ENCODE measurements at regions not wholly inside any gene's neighbourhood (a gene's known extent, or its start where the extent isn't known, plus 50 kb on each side); places are given as distances from the start of the nearest gene placed in this dataset.

DNA sequence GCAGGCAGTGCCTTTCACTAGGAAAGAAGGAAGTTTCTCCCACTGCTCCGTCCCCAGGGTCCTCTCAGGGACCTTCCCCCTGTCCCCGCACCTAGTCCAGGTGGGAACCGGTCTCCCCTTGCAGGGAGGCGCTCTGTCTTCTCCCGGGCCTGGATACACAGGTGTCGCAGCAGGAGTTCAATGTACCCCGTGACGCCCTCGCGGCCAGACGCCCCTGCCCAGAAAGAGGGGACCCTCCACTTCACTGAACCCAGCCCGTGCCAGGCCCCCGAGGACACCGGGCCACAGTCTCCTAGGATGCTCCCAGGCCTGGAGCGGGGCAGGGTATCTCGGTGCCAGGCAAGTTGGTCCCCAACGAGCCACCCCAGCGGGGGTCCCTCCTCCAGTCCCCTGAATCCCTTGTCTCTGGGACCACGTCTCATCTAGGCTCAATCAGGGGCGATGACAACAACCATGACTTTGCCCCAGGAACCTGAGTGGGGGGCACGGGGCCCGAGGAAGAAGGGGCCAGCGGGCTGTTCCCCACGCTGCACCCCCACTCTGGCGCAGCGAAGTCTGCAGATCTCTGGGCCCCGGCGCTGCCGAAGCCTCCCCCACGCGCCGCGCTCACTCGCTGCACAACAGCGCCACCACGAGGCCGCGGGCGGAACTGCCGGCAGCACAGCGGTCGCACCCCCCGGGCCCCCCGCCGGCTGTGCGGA, 103.0 kb downstream of the EDN3 start:
- in situ Hi-C loops (cut with HindIII; ENCODE audit: low sequenced_read_pairs), result no loop called here

DNA sequence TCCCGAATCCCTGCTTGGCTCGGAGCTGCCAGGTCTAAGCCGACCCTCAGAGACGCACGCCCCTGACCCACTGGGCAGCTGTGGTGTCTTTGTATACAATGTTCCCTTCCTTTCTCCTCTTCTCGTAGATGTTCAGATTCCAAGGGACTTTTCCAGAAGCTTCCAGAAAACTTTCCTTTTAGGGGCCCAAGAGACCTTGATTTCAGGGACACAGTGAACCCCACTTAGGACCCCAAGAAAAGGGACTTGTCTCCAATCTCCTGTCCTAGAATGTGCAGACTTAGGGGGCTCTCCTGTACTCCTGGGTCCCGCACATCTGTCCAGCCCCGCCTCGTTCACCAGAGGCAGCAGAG, 103.5 kb downstream of the EDN3 start:
- in situ Hi-C loops (cut with HindIII; ENCODE audit: low sequenced_read_pairs), result no loop called here

DNA sequence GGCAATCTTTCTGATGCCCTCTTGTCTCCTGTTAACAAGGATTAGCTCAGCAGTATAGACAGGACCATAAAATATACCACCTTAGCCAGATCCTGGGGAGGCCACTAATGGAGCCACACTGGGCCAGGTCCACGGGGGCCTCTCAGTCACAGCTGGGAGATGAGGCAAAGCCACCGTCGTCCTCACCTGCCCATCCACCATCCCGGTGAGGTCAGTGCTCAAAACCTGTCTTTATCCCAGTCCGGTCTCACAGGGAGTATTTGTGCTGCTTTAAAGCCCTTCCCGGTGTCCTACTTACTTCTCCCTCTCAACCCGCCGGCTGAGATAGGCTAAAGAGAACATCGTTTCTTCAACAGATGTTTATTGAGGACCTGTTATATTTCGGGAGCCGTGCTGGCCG, 104.3 kb downstream of the EDN3 start:
- in situ Hi-C loops (cut with HindIII; ENCODE audit: low sequenced_read_pairs), result no loop called here

DNA sequence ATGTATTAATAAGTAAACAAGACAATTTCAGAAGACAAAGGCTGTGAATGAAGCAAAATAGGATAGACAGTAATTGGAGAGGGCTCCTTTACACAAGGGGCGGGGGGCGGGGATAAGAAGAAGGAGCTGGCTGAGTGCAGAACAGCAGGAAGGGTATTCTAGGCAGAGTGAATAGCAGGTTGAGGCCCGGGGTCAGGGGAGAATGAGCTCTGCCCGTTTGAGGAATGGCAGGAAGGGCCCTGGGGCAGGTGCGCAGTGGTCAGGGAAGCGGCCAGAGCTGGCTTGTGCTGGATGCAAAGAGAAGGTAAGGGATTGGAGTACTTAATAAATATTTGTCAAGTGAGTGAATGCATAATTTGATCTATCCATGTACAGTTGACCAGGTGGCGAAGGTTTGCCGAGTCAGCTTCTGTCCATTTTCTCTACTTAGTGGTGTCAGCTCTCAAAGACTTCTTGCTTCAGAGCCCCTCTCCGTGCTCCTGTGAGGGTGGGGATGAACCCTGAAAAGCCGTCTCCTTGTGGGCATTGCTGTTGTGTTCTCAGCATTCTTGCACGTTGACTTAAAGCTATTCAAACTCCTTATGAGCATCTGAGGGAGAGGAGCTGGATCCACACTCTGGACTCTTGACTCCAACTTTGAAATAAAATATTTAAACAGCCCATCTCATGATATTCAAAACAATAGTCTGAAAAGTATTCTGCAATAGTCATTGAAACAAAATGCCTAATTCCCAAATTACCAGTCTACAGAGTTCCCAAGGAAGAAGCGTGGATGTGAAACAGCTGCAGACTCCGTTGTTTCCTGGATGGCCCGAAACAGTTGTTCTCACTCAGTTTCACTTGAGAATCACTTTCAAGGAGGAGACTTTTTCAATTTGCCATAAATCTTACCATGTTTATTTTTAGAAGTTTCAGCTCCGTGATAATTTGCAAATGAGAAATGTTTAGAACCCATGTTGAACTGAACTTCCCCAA, 105.1 kb downstream of the EDN3 start:
- in situ Hi-C loops (cut with HindIII; ENCODE audit: low sequenced_read_pairs), result no loop called here

DNA sequence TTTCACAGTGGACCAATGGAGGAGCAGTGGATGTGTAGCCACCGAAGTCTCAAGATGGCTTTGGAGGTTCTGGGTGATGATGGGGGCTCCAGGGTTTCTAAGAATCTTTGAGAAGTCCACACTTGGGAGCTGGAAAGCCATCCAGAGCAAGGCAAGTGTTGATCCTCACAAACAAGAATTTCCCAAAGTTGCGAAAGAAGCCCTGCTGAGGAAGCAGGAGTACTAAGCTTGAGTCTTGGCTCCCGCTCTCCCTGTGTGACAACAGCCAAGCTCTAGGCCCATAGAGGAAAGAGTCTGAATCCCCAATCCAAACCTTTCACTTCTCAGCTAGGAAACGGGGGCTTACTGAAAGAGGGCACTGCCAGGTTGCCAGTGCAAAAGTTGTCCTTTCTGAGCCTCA, 106.0 kb downstream of the EDN3 start:
- in situ Hi-C loops (cut with HindIII; ENCODE audit: low sequenced_read_pairs), result no loop called here

DNA sequence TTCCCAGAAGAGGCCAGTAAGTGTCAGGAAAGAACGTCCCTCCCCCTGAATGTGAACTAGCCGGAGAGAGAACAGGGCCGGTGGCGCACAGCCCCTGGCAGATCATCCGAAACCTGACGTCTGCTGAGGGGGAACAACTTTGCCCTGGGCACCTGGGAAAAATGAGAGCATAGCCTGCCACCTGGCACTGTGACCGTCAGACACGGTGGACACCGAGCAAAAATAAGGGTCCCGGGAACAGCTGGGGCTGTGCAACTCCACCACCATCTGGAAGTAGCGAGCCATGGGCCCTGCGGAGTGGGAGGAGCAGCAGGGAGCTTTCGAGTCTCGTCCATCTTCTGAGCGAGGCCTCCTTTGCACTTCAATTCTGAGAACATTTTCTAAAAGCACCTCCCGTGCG, 110.8 kb downstream of the EDN3 start:
- in situ Hi-C loops (cut with HindIII; ENCODE audit: low sequenced_read_pairs), result loop anchor here (5.0 kb wide), 1 partner anchor 76 kb away; no protein-coding TSS in a partner anchor

DNA sequence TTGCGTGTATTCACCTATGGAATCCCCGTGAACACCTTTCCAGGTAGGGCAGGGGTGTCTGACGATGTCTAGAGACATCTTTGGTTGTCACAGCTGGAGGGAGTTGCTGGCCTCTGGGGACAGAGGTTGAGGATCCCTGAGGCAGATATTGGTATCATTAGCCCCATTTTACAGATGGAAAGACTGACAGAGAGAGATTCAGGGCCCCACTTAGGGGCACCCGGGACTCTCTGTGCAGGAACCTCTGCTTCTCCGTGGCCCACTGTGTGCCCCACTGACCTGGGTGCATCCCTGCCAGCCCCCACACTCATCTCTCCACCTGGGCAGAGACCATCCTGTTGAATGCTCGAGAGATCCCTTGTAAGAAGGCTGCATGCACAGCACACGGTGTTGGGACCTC, 111.2 kb downstream of the EDN3 start:
- in situ Hi-C loops (cut with HindIII; ENCODE audit: low sequenced_read_pairs), result loop anchor here (5.0 kb wide), 1 partner anchor 76 kb away; no protein-coding TSS in a partner anchor

DNA sequence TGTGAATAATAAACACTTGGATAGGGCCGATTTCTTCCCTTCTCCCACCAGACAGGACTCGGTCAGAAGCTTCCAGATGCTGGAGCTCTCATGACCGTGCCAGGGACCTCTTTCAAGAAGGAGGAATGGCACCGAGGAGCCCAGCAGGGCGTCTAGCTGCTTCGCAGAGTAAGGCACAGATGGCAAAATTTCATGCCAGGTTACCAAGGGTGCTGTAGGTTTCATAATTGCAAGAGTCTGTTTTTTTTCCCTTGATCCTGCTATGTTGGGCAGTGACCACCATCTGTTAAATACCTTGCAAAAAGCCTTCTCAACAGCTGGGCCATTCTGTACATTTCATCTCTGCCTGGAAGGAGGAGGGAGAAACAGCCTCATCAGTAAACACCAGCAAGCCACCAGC, 111.8 kb downstream of the EDN3 start:
- in situ Hi-C loops (cut with HindIII; ENCODE audit: low sequenced_read_pairs), result loop anchor here (5.0 kb wide), 1 partner anchor 75 kb away; no protein-coding TSS in a partner anchor

DNA sequence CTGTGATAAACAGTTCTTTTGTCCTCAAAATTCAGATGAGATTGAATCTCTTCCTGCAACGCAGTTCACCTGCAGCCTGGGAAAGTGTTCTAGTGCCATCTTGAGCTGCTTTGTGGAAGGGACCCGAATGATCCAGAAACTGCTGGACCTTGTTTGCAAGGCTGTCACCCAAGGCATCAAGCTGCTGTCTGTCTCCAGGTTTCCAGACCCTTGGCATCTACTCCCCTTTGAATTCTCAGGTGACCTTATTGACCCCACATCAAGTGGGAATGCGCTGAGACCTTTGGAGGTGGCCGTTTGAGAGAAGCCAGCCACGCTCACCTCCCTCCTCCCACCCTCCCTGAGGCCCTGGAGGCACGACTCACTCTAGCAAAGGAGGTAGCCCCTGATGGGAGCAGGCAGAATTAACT, 112.5 kb downstream of the EDN3 start:
- in situ Hi-C loops (cut with HindIII; ENCODE audit: low sequenced_read_pairs), result loop anchor here (5.0 kb wide), 1 partner anchor 74 kb away; no protein-coding TSS in a partner anchor

DNA sequence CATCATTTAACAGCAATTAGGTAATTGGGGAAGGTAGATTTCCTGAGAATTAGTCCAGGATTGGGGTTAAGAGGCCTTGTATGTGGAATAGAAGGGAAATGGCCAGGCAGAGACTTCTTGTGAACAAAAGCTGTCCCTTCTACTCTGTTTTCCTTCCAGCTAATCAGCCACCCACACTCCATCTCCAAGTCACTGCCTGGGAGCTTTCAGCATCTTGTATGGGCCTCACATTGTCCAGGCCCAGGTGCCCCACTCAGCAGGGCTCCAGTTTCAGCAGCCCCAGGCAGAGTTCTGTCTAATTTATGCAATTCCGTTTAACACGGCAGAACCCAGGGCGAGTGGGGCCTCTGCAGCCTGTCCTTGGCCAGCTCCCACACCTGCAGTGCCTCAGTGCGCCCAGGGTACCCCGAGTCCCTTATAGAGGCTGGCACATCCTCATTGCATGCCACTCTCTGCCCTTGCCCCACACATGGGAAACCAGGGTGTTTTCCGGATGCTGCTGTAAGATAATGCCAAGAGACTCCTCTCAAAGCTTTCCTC, 113.0 kb downstream of the EDN3 start:
- in situ Hi-C loops (cut with HindIII; ENCODE audit: low sequenced_read_pairs), result loop anchor here (5.0 kb wide), 1 partner anchor 74 kb away; no protein-coding TSS in a partner anchor

DNA sequence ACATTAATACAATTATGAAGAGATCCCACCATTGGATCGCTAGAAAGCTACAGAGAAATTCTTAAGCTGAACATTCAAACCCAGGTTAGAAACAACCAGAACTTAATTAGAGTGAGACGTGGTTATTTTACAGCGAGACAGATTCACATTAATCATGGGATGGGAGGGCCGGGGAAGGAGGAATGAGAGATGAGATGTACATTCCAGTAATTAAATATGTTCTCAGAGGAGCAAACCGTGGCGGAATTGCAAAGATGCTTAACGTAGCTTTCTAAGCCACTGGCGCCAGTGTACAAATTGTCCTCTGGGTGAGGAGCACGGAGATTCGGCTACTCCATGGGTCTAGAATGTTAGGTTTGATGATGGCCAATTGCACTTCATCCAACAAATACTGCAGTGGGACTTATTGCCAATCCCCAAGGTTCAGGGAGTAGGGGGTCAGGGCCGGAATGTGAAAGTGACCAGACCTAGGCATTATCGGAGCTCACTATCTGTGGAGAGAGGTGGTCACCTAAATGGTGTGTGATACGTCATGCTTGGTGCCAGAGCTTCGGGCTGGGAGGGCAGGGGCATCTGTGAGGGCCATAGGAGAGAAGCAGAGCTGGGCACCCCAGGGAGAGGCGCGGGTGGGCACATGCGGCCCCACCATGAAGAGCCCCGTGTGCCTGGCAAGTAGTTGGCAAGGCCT, 114.7 kb downstream of the EDN3 start:
- in situ Hi-C loops (cut with HindIII; ENCODE audit: low sequenced_read_pairs), result loop anchor here (5.0 kb wide), 1 partner anchor 72 kb away; no protein-coding TSS in a partner anchor

DNA sequence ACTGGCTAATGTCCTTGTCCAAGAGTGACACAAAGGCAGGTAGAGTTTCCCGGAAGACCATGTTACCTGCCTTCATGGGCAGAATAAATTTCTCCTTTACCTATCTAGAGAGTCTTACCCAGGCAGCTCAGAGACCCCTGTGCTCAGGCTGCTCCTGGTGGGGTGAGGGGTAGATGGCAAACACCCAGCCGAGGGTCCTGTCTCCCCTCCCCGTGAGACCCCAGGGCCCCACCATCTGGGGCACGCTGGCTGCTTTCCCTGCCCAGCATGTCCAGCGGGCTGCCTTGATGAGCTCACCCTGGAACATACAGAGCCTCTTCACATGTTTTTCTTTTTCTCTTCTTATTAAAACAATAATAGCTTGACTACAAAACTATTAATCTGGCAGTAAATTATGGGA, 116.5 kb downstream of the EDN3 start:
- in situ Hi-C loops (cut with HindIII; ENCODE audit: low sequenced_read_pairs), result no loop called here

DNA sequence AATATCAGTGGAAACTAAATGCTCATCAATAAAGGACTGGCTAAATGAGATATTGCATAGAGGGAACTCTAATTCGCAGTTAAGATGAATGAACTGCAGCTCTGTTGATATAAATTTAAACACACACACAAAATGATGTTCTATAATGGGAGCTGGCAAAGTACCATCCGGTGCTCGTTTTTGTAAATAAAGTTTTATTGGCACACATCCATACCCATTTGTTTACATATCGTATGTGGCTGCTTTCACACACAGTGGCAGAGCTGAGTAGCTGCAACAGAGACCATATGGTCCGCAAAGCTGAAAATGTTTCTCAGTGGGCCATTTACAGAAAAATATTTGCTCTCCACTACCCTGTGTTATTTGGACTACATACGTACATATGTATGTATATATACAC, 120.7 kb downstream of the EDN3 start:
- in situ Hi-C loops (cut with HindIII; ENCODE audit: low sequenced_read_pairs), result no loop called here

DNA sequence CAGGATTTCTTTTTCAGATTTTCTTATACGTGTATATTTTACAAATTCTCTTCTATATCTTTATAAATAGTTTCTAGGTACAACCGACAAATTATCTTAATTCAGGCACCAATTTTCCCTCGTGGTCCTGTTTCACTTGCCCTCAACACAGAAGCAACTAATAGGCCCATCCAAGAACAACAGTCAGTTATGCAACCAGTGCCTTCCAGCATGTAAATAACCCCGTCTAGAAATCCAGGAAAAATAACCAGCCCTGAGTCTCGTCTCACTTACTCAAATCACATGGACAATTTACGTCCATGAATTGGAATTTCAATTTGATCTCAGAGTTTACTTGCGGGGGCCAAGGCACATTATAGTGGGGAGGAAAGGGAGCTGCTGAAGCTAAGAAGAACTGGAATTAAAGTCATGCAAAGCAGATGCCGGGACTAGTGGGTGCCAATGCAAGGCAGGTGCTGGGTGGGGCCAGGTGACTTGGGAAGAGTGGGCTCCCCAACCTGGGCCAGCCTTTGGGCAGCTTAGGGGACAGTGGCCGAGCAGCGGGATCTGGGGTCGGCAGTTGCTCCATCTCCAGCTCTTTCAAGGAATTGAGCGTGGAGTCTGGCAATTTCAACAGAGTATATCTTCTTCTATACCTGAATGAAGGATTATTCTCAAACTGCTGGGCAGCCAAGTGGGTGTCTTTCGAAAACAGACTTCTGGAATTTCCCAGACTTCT, 121.7 kb downstream of the EDN3 start:
- in situ Hi-C loops (cut with HindIII; ENCODE audit: low sequenced_read_pairs), result no loop called here

DNA sequence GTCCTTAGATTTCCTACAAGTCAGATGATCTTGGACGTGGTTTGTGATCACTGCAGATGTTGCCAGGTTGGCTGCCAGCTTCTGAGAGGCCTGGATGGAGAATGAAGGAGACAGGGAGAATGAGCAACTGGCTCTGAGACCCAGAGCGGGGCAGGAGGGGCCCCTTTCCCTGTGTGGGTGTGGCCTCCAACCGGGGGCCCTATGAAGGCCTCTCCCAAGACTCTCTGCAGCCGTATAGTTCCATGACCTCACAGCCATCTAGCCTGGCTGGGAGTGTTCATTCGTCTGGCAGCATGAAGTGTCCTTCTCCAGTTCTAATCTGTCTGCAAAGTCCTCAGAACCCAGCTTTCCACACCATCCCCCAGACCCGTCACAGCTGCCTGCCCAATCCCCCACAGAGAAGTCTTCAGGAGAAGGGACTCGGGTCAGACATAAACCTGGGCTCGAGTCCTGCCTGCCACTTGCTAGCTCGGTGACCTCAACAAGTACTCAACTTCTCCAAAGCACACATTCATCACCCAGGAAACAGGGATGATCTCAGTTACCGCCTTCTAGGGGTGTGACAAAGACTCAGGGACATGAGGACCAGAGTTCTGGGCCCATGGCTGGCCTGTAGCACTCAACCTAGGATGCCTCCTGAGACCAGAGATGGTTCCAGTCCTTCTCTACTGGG, 122.6 kb downstream of the EDN3 start:
- in situ Hi-C loops (cut with HindIII; ENCODE audit: low sequenced_read_pairs), result no loop called here

DNA sequence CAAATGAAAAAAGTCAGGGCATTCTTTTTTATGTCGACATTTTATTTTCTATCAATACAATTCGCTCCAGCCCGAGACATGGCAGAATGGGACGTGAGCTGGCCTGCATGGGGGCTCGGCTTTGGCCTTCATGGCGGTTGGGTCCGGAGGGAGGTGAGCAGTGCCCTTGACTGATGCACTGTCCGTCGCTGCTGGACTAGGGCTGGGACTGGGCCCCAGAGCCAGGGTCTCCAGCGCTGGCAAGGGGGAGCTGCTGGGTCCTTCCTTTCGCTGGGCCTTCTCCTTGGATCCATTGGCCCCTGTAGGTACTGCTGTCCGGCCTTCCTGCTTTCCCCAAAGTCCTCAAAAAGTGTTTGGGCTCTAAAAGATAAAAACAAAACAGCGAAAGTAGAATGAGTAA, 124.6 kb downstream of the EDN3 start:
- in situ Hi-C loops (cut with HindIII; ENCODE audit: low sequenced_read_pairs), result no loop called here

DNA sequence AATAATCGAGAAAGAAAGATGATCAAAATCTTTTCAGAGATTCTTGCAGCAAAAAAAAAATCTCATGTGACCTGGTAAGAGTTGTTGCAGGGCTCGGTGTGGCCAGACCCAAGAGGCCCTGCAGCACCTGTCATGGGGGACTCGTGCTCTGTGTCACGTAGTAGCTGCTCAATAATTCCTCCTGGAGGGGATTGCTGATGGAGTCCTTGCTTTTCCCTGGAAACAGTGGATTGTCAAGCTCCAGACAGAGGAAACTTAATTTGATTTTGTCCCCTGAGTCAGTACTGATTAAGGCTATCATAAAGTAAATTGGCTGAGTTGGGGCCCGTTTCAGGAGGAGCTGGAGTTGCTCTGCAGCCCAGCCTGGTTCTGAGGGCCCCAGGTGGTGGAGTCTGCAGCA, 125.2 kb downstream of the EDN3 start:
- in situ Hi-C loops (cut with HindIII; ENCODE audit: low sequenced_read_pairs), result no loop called here

DNA sequence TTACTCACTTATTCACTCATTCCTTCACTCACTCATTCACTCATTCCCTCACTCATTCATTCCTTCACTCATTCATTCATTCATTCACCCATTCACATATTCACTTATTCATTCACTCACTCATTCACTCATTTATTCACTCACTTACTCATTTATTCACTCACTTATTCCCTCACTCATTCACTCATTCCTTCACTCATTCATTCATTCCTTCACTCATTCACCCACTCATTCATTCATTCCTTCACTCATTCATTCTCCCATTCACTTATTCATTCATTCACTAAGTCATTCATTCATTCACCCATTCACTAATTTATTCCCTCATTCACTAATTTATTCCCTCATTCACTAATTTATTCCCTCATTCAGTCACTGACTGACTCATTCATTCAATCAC, 127.6 kb downstream of the EDN3 start:
- in situ Hi-C loops (cut with HindIII; ENCODE audit: low sequenced_read_pairs), result no loop called here

DNA sequence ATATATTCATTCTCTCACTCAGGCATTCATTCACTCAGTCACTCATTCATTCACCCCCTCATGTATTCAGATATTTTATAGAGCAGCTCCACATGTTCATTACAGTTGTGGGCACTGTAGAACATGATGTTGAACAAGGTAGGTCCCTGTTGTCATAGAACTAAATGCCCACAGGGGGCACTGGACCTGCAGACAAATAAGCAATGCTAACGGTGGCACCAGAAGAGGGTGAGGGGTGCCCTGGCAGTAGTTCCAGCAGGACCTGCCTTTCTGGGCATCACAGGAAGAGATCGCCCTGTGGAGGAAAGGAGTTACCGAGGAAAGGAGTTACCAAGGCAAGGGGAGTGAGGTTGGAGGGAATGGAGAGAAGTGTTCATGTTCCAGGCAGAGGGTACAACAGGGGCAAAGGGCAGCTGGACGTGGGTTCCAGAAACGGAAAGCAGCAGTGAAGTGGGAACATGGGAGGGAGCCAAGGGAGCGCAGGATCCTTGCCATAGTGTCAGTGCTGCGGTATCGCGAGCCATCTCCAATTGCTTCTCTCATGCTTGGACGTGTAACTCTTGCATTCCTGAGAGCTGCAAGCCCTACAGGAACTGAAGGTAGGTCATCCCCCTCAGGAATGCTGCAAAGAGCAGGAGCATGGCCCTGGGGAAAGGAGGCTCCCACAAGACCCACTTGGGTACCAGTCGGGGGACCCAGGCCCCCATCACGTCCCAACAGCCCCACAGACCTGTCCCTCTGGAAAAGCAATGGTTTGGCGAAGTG, 128.2 kb downstream of the EDN3 start:
- in situ Hi-C loops (cut with HindIII; ENCODE audit: low sequenced_read_pairs), result no loop called here
